HG02571 (cell line): ENCODE measurements at regions not wholly inside any gene's neighbourhood (a gene's known extent, or its start where the extent isn't known, plus 50 kb on each side); places are given as distances from the start of the nearest gene placed in this dataset.
A peak's percentile ranks its signal among the peaks of the same experiment; 100 is the strongest.
"Not testable (repeated sequence)": the region's sequence is repeated elsewhere in the genome, so short reads cannot be mapped to it uniquely, and the experiment has no call there.

Experiments
- ATAC-seq: cut with Tn5 transposase; IDR thresholded peaks from one replicate; pipeline ENCODE4 v1.9.1; 2021; ENCODE audit warnings: mild to moderate bottlenecking, moderate library complexity; ENCODE audit not compliant: unreplicated experiment

- ATAC-seq: no peak
Observed at GRCh38 chr2:145931781-145932395, 1412.0 kb upstream of the ZEB2 start.

GRCh38 chr2:145930318-145930717, 1410.4 kb upstream of the ZEB2 start:
- no peak for ATAC-seq

- no peak for ATAC-seq
Observed at GRCh38 chr2:145927131-145927950, 1407.4 kb upstream of the ZEB2 start.

GRCh38 chr2:145925591-145925990, 1405.7 kb upstream of the ZEB2 start:
- ATAC-seq: no peak

GRCh38 chr2:145919477-145919876, 1399.6 kb upstream of the ZEB2 start:
- no peak for ATAC-seq

- no peak for ATAC-seq
Observed at GRCh38 chr2:145918951-145919350, 1399.0 kb upstream of the ZEB2 start.

- ATAC-seq: no peak
Observed at GRCh38 chr2:145916799-145917198, 1396.9 kb upstream of the ZEB2 start.

GRCh38 chr2:145914716-145915115, 1394.8 kb upstream of the ZEB2 start:
- ATAC-seq: no peak

GRCh38 chr2:145910416-145910815, 1390.5 kb upstream of the ZEB2 start:
- peak; percentile 74 for ATAC-seq

GRCh38 chr2:145909766-145910165, 1389.8 kb upstream of the ZEB2 start:
- no peak for ATAC-seq

- no peak for ATAC-seq
Observed at GRCh38 chr2:145909175-145909755, 1389.3 kb upstream of the ZEB2 start.

- ATAC-seq: no peak
Observed at GRCh38 chr2:145906354-145906753, 1386.4 kb upstream of the ZEB2 start.

GRCh38 chr2:145905371-145905770, 1385.5 kb upstream of the ZEB2 start:
- ATAC-seq: no peak

- no peak for ATAC-seq
Observed at GRCh38 chr2:145897151-145897550, 1377.2 kb upstream of the ZEB2 start.

- no peak for ATAC-seq
Observed at GRCh38 chr2:145887915-145888314, 1368.0 kb upstream of the ZEB2 start.

- not testable (repeated sequence) for ATAC-seq
Observed at GRCh38 chr2:145880997-145881396, 1361.1 kb upstream of the ZEB2 start.

- ATAC-seq: no peak
Observed at GRCh38 chr2:145875016-145875415, 1355.1 kb upstream of the ZEB2 start.

- ATAC-seq: no peak
Observed at GRCh38 chr2:145874466-145874865, 1354.5 kb upstream of the ZEB2 start.

GRCh38 chr2:145864501-145864900, 1344.6 kb upstream of the ZEB2 start:
- ATAC-seq: no peak

- ATAC-seq: no peak
Observed at GRCh38 chr2:145861940-145862339, 1342.0 kb upstream of the ZEB2 start.

GRCh38 chr2:145860083-145860482, 1340.2 kb upstream of the ZEB2 start:
- ATAC-seq: no peak

GRCh38 chr2:145855142-145855541, 1335.2 kb upstream of the ZEB2 start:
- no peak for ATAC-seq
